ENCODE measurements at regions not wholly inside any gene's neighbourhood (a gene's known extent, or its start where the extent isn't known, plus 50 kb on each side); places are given as distances from the start of the nearest gene placed in this dataset.

- in situ Hi-C loops (cut with MboI; ENCODE audit: low sequenced_read_pairs): no loop called here
Measured at GRCh38 chr3:99542767-99543518, 95.5 kb upstream of the COL8A1 start.

DNA sequence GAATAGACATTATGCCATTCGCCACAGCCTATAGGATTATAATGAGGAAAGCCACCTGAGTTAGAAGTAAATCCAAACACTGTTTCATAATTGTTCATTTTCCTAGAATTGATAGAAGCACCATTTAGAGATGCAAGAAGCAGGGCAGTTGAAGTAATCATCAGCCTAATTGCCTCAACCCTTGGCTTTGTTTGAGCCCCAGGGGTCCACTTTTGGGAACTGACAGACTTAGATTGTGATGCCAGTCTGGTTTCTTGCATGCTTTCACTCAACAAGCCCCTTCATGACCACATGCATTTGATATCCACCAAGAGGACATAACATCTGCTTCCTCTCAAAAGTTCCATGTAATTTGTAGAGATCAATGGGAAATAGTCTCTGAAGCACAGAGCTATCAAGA, 97.2 kb upstream of the COL8A1 start:
- in situ Hi-C loops (cut with MboI; ENCODE audit: low sequenced_read_pairs): no loop called here

DNA sequence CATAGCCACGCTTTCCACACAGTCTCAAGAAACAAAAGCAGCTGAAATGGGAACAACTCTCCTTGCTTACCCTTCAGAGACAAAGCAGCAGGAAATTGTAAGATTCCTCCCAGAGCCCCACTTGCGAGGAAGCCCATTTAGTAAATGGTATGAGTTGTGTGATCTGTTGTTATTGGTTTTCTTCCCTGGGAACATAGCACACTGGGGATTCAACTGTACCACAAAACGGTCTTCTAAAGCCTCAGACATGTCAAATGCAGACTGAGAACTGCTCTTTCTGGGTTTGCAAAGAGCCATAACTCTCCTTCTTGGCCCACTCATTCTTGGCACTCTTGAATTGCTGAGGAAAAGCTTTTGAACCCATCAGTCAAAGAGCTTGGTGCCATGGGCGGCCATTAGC, 101.0 kb upstream of the COL8A1 start:
- in situ Hi-C loops (cut with MboI; ENCODE audit: low sequenced_read_pairs): no loop called here

GRCh38 chr3:99536555-99537314, 101.7 kb upstream of the COL8A1 start:
- in situ Hi-C loops (cut with MboI; ENCODE audit: low sequenced_read_pairs): no loop called here

DNA sequence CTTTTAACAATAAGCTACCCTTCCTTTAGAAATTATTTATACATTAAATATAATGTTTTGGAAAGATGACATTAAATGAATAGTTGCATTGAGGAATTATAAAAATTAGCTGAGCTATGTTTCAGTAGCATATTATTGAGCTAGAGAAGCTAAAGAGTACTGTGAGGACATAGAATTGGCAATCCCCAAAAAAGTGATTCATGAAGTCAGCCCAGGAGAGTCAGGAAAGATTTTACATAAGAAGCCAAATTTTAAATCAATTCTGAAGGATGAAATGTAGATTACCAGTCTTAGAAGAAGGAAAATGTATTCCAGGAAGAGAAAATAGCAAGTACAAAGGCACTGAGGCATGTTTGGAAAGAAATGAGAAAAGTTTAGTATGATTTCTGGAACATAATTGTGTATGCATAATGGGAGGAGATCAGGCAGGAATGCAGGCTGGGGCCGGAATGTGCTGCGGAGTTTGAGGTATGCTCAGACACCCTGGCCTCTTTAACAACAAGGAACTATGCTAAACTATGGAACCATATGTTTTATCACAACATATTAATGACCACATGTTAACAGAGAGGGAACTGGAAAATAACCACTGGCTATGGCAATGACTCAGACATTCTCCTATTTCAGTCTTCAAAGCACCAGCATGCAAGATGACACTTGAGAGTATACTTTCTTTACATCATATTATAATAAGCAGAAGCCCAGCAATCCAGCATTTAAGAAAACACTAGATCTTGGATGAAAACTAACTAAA, 103.3 kb upstream of the COL8A1 start:
- in situ Hi-C loops (cut with MboI; ENCODE audit: low sequenced_read_pairs): no loop called here

GRCh38 chr3:99532246-99532645, 106.1 kb upstream of the COL8A1 start:
- in situ Hi-C loops (cut with MboI; ENCODE audit: low sequenced_read_pairs): no loop called here

- in situ Hi-C loops (cut with MboI; ENCODE audit: low sequenced_read_pairs): no loop called here
Measured at GRCh38 chr3:99529265-99529664, 109.1 kb upstream of the COL8A1 start.

DNA sequence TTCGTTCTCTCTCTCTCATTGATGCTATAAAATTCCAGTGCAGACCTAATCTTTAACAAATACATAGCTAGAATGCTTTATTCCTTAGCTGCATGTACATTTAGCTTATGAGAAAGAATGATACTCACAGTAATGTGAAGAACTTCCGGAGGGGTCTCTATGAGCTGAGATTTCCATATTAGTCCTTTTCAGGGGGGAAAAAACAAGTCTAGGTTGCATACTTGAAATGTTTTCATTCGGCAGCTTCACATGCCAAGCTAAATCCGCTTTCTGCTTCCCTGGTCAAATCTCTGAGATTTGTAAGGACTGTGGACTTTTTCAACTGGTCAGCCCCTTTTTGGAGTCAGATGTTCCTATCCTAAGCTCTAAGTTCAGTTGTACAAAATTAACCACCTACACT, 111.5 kb upstream of the COL8A1 start:
- in situ Hi-C loops (cut with MboI; ENCODE audit: low sequenced_read_pairs): no loop called here

GRCh38 chr3:99524559-99524958, 113.8 kb upstream of the COL8A1 start:
- in situ Hi-C loops (cut with MboI; ENCODE audit: low sequenced_read_pairs): no loop called here

DNA sequence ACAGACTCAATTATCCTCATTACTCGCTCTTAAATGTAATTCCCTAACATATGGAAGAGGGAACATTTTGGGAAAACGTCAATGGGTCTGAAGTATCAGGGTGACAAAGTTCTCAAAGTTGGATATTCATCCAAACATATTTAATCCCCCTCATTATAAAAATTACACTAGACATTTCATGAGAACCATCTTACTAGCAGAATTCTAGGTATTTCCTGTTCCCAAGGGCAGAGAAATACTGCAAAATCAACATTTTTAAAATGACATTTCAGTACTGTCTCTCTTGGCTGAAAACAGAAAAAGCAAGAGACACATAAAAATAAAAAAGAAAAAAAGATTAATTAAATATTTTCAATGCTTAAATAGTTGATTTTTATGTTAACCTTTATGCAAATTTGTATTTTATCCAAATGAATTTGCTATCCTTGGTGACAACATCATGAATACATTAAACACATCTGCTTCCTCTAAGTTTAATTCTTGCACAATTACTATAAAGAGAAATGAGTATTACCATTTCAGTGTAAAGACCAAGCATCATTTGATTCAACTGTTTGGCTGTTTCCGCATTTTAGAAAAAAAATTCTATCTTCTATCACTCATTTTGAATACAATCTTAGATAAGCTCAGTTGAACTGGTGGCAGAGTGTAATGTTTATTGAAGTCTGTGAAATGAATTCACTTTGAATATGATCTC, 114.8 kb upstream of the COL8A1 start:
- in situ Hi-C loops (cut with MboI; ENCODE audit: low sequenced_read_pairs): no loop called here

- in situ Hi-C loops (cut with MboI; ENCODE audit: low sequenced_read_pairs): no loop called here
Measured at GRCh38 chr3:99522147-99522546, 116.2 kb upstream of the COL8A1 start.

GRCh38 chr3:99521551-99521950, 116.8 kb upstream of the COL8A1 start:
- in situ Hi-C loops (cut with MboI; ENCODE audit: low sequenced_read_pairs): no loop called here

DNA sequence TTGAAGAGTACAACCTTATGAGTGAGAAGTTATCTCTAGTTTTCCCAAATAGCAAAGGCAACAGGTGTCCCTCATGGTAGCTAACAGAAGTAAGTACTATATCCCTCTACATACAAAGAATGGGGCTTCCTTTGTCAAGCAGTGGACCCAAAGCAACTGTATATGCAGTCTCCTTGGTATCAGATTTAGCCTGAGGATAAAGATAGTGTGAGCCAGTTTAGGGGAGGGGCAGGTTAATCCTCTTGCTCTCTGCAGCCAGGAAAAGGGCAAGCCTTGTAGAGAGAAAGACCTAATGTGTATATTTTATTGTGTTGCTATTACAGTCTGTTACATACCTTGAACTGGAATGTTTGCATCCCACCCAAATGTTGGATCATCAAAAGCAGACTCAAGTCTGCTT, 117.9 kb upstream of the COL8A1 start:
- in situ Hi-C loops (cut with MboI; ENCODE audit: low sequenced_read_pairs): no loop called here

- in situ Hi-C loops (cut with MboI; ENCODE audit: low sequenced_read_pairs): no loop called here
Measured at GRCh38 chr3:99516936-99517335, 121.5 kb upstream of the COL8A1 start.

DNA sequence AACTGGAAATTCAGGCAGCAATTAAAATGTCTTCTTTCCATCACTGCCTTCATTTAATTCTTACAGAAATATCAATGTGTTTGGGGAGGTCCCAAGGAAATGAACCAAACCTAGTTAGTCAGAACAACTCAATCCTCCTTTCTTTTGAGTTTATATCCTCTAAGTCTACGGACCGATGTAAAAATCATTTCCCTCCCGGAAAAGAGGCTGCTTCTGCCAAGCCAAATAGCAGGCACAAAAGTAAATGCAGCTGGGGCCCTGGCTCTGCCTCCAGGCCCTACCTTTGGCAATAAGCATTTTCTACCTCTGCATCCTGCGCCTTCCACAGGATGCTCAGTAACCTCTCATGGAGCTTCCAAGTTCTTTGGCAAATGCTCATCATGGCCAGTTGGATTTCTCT, 122.5 kb upstream of the COL8A1 start:
- in situ Hi-C loops (cut with MboI; ENCODE audit: low sequenced_read_pairs): no loop called here

DNA sequence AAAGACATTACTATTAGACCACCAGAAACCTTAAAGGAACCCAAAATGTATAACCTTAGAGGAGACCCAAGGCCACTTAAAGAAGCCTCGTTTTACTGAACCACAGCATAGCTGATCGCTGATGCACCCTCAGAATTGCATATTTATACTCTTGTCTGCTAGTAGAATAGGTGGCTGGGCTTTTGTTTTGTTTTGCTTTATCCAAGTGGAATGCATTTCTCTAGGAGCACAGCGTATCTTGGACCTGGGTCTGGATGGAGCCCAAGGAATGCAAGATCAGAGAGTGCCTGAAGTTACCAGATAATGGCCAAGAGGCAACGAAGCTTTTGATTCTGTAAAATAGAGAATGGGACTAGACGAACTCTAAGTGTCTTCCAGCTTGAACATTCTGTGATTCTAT, 129.2 kb upstream of the COL8A1 start:
- in situ Hi-C loops (cut with MboI; ENCODE audit: low sequenced_read_pairs): no loop called here

- in situ Hi-C loops (cut with MboI; ENCODE audit: low sequenced_read_pairs): no loop called here
Measured at GRCh38 chr3:99508191-99508590, 130.2 kb upstream of the COL8A1 start.

GRCh38 chr3:99505646-99506269, 132.6 kb upstream of the COL8A1 start:
- in situ Hi-C loops (cut with MboI; ENCODE audit: low sequenced_read_pairs): no loop called here

DNA sequence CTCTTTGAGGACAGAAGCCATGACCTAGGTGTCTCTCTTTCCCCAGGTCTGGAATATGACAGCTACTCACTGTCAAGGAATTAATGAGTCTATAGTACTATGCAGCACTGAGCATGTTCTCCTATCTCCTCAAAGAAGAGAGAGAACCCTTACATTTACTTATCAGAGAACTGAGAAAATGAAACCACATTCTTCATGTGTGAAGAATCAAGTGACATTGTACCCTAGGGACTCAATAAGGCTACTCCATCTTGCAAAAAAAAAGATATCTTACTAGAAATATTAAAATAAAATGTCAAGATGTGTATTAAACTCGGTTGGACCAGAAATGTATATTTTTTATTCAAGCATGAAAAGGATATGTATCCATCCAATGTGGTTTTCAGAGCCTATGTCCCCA, 133.2 kb upstream of the COL8A1 start:
- in situ Hi-C loops (cut with MboI; ENCODE audit: low sequenced_read_pairs): no loop called here

DNA sequence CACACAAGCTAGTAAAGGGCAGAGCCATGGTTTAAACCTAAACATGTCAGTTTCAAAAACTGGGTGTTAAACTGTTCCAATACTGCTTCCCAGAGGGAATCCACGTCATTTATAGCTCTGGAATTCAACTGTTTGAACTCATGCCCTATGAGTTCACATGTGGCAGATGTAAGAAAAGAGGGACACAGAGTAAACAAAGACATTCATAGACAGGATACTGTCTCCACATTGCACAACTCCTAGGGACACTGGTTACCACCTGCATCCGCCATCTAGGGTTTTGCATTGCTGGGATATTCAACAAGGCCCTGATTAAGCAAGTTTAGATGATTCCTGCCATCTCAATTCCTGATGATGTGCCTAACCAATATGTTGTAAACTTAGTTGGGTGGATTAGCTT, 134.1 kb upstream of the COL8A1 start:
- in situ Hi-C loops (cut with MboI; ENCODE audit: low sequenced_read_pairs): no loop called here

- in situ Hi-C loops (cut with MboI; ENCODE audit: low sequenced_read_pairs): no loop called here
Measured at GRCh38 chr3:99503350-99503749, 135.0 kb upstream of the COL8A1 start.

Data from HL-60/S4 treated with phorbol 12-myristate 13-acetate at 8.2 ng/mL for 4 days and 3 days (cell line).